Stimulated activated CD8-positive, alpha-beta memory T cell treated with anti-CD3 and anti-CD28 coated beads, Interleukin-7, amount 100 ng/mL, for 24 hours (primary cell): ENCODE measurements at regions not wholly inside any gene's neighbourhood (a gene's known extent, or its start where the extent isn't known, plus 50 kb on each side); places are given as distances from the start of the nearest gene placed in this dataset.

Experiments used
- DNase-seq: peaks from one replicate; pipeline ENCODE4 v3.0.0-alpha.2; 2020; ENCODE audit warnings: low read depth

DNA sequence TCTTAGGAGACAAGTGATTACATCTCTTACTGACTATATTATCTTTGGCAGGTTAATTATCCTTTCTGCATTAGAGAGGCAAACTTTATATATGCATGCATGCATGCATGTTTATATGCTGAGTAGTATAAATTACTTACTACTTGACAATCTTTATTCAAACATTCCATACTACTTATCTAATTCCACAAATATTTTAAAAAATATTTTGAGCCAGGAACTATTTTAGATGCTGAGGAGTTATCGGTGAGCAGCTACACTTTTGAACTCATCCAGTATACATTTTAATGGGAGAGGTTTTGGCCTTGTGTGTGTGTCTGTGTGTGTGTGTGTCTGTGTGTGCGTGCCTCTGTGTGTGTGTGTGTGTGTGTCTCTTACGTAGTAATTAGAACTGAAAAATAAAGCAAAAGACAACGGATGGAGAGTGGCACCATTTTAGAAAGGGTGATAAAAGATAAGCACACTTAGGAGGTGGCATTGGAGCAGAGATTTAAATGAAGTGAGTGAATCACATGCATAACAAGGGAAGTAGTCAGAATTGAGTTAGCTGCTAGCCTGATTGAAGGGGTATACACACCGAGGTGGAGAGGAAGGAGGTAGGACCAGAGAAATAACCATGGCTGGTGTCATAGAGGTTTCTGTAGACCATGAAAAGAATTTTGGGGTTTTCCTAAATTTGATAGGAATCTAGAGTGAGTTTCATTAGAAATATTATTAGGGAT is 1488.4 kb downstream of the MRPL39 start:
- DNase-seq, result no peak

DNA sequence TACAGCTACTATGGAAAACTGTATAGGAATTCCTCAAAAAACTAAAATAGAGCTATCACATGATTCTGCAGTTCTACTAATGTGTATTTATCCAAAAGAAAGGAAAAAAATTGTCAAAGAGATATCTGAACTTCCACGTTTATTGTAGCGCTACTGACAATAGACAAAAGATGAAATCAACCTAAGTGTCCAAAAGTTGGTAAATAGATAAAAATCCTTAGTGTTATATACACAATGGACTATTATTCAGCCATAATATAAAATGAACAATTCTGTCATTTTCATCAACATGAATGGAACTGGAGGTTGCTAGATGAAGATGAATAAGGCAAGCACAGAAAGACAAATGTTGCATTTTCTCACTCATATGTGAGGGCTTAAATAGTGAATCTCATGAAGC is 1492.1 kb downstream of the MRPL39 start:
- DNase-seq, result no peak

DNA sequence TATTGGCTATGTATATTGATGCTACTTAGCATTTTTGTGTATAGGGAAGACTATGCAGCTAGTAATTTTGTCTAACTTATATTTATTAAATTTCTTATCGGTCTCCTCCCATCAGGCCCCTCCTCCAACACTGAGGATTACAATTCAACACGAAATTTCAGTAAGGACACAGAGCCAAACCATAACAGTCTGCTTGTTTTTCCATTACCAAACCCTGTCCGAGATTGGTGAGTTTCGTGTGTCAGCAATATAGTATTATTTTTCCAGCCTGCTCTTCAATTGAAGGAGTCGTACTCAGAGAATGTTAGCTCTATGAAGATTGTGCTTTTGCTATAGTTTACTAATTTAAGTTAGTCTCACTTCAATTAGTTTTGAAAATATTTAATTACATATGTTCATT is 1495.3 kb downstream of the MRPL39 start:
- DNase-seq, result no peak

GRCh38 chr21:24110846-24111245 is 1496.4 kb downstream of the MRPL39 start:
- DNase-seq, result no peak

DNA sequence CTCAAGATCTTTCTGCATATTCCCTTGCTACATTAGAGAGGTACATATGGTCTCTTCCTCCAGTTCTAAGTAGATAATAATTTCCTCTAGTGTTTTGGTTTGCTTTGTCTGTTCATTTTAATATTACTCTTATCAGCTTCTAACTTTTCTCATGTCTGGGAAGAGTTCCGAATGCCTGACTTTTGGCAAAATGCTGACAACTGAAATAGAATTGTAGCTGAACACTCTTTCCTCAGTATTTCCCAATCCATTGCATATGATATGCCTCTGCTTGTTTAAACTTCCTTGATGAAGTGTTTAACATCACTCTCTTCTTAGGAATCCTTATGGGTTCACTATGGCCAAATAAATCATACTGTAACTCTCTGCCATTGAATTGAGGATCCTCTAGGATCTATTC is 1510.1 kb downstream of the MRPL39 start:
- DNase-seq, result no peak

DNA sequence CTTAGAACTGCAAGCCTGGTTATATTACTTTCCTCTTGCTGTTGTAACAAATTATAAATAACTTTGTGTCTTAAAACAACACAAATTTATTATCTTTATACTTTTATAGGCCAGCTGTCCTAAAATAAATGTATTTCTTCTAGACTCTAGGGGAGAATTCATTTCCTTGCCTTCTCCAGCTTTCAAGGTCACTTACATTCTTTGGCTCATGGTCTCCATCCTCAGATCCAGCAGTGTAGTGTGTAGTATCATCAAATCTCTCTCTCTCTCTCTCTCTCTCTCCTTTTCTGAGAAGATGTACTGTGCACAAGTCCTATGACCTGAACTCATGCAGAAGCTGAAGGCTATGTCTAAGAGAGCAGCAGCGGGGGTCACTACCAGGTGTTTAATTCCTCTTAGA is 1510.6 kb downstream of the MRPL39 start:
- DNase-seq, result no peak

DNA sequence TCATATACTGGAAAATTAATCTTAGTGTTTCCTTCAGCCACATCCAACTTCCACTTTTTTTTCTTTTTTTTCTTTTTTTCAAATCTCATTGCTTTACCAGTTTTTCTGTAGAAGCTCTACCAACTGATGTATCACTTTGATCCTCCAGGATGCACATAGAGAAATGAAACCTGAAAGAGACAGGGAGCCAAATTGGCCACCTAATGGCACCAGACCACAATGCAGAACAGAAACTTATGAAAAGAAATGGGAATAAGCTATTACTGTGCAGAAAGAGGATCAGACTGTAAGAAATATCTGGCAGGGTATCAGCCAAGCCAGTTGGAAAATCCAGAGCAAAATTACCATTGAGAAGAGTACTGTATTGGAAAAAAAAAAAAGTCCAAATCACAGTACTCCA is 1514.2 kb downstream of the MRPL39 start:
- no peak for DNase-seq

DNA sequence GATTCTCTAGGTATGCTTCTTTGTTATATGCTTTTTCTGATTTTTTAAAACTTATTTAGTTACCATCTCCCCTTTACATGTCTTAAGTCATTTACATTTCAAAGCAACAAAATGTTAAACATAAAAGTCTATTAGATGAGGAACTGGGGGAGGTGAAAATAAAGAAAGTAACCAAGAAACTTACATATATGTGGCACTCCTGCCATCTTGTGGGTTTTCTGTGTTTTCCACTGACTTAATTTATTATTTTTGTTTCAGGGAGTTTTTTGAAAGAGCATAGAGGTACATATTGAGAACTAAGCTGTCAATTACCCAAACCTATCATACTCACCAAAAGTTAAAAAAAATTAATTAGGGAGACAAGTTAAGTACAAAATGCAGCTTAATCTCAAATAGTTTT is 1531.1 kb downstream of the MRPL39 start:
- DNase-seq, result no peak

- DNase-seq, result no peak
Measured at GRCh38 chr21:24055696-24056095, 1551.6 kb downstream of the MRPL39 start.

DNA sequence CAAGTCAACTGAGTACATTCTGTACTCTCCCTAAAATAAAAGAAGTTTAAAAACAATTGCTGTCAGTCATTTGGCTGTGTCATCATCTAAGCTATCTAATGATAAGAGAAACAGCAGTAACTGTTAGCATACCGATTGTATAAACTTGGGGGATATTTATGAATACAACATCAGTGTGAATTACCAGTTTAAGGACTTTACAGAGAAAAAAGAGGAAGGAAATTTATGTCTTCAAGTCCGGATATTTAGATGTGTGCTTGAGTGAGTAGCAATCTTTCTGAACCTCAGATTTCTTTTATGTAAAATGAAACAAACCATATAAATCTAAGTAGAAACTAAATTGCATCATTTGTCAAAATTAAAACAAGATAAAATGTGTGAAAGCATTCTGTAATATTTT is 1557.0 kb downstream of the MRPL39 start:
- no peak for DNase-seq

DNA sequence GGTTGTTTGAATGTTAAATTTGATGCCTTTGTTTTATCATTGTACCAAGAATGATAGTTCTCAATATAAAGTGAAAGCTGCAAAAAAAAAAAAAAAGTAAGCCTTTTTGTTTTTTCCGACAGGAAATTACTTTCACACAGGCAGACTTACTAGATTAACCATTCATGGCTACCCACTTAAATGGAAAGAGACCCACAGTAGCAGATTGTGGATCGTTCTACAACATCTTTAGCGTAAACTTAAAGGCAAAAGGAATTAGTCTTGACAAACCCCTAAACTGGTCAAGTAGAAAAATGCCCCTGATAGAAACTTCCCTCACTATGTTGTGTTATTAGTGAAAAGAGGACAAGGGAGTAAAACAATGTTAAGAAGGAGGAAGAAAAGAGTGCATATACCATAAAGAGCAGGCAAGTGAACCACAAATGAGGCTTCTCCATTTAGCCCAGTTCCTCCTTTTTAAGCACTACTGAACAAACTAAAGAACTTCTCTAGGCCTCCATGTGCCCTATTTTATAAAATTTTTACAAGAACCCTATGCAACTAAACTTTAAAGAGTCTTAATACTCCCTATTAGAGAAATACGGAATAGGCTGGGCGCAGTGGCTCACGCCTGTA is 1560.3 kb downstream of the MRPL39 start:
- DNase-seq, result no peak

DNA sequence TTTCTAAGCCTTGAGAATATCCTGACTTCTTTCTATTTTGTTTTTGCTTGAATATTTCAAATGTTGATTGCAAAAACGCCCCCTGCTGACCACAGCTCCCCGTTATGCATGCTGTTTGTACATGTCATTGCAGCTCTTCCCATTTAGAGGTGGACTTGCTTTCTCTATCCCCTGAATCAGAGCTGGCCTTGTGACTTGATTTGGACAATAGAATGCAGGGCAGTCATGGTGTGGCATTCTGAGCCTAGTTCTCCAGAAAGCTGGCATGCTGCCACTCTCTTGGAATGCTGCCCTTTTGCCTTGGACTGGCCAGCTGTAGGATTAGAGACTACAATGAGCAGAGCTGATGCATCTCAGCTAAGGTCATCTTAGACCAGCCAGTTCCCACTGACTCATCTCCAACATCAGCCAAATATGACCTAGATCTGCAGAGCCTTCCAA is 1561.5 kb downstream of the MRPL39 start:
- DNase-seq, result no peak

- DNase-seq, result no peak
Measured at GRCh38 chr21:24045373-24045772, 1561.9 kb downstream of the MRPL39 start.

GRCh38 chr21:24042687-24043086 is 1564.6 kb downstream of the MRPL39 start:
- DNase-seq, result no peak

- DNase-seq, result no peak
Measured at GRCh38 chr21:24032709-24033232, 1574.5 kb downstream of the MRPL39 start.

DNA sequence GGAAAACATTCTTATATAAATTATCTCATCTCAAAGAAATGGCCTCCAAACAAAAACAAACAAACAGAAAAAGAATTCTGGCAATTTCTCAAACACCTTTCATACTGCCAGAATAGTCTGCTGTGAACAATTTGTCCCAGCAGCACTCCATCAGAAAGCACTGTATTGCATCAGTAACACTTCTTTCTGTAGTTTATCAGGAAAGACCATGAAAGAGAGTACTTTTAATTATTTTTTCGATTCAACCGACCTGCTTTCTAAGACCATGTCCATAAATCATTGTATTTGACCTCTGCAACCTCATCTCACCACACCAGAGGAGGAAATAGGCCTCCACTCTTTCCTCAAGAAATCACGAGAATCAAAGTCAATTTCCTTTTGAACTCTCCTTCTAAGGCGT is 1579.9 kb downstream of the MRPL39 start:
- no peak for DNase-seq

GRCh38 chr21:24025101-24025500 is 1582.2 kb downstream of the MRPL39 start:
- DNase-seq, result no peak

DNA sequence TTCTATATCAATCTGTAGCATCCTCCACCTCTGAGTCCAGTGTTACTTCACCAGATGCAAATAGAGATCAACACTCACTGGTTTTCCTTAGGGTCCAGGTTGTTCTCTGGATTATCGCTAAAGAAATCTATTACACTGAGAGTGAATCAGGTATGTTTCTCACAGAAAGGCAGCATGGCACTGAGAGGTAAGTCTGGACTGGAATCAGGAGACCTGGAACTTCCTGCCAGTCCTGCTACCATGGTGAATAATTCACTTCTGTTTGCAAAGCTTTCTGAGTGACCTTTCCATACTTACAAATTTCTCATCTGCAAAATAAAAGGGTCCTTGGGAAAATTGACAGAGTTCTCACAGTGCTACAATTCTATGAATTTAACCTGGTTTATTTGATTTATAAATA is 1583.3 kb downstream of the MRPL39 start:
- DNase-seq, result no peak

DNA sequence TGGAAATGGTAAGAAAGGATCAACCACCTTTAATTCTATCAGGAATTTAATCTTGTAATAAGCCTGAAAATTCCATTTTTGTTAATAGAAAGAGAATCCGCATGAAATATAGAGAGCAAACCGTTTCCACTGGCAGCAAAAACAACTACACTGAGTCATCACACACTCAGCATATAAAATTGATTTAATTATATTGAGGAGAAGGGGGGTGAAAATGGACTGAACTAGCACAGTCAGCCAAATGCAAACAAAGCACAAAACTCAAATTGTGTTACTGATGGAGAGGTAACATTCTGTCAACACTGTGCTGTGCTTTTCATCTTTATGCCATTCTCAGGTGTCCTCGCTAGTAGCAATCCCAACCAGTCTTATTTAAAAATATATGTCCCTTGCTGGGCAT is 1583.9 kb downstream of the MRPL39 start:
- DNase-seq, result no peak

DNA sequence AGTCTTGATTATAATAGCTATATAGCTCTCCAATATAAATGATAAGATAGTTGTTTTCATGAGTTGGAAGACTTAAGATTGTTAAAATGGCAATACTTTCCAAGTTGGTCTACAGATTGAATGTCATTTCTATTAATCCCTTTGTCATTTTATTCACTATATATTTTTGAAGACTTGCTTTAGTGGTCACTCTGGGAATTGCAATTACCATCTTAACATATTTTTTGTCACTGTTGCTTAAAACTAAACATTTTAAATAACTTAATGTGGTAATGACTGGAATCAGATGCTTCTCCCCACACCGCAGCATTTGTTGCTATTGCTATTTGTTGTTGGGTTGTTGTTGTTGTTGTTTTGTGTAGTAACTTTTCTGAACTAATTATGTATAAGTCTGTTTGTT is 1592.9 kb downstream of the MRPL39 start:
- DNase-seq, result no peak

- DNase-seq, result no peak
Measured at GRCh38 chr21:24011087-24011486, 1596.2 kb downstream of the MRPL39 start.

- DNase-seq, result no peak
Measured at GRCh38 chr21:24007592-24007991, 1599.7 kb downstream of the MRPL39 start.

- no peak for DNase-seq
Measured at GRCh38 chr21:23986987-23987386, 1620.3 kb downstream of the MRPL39 start.

DNA sequence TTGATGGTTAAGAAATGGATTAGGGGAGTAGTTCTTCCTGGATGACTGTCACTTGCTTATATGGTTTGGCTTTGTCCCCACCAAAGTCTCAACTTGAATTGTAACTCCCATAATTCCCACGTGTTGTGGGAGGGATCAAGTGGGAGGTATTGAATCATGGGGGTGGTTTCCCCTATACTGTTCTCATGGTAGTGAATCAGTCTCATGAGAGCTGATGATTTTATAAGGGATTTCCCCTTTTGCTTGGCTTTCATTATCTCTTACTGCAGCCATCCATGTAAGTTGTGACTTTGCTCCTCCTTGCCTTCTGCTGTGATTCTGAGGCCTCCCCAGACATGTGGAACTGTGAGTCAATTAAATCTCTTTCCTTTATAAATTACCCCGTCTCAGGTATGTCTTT is 1621.1 kb downstream of the MRPL39 start:
- DNase-seq, result no peak
